Fibroblast of the aortic adventitia (primary cell): ENCODE measurements at regions not wholly inside any gene's neighbourhood (a gene's known extent, or its start where the extent isn't known, plus 50 kb on each side); places are given as distances from the start of the nearest gene placed in this dataset.

Experiments used
- DNase-seq: peaks from one replicate; pipeline ENCODE4 v3.0.0-alpha.2; 2010; ENCODE audit warnings: low read depth
- H3K4me3 ChIP-seq: 2 replicates; pipeline ENCODE4 v1.5.1; 2011; ENCODE audit warnings: low read depth, mild to moderate bottlenecking, control low read depth, low read length, moderate library complexity
- TF ChIP-seq, protein P1 (sequence below): IDR thresholded peaks from 2 replicates; pipeline ENCODE4 v1.5.1; 2011; ENCODE audit warnings: mild to moderate bottlenecking, low read length, control low read depth, inconsistent platforms; ENCODE audit not compliant: insufficient read depth

DNA sequence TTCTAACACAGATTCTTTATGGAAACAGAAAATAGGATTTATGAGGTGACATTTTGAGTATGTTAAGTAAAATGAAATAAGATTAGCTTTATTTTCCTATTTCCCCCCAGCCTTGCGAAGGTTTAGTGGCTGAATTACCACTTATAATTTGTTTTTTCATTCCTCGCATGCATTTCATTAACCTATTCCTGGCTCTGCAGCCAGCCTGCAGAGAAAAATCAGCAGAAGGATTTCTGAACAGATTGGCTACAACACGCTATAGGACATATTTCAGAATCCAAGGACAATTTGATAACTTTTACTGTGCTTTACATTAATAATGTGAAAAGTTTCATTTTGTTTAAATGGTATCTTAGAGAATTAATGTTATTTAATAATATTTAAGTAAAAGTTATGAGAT is 162.4 kb upstream of the MMS22L start:
- no peak overlapping the region for H3K4me3 ChIP-seq
- DNase-seq = no peak
- TF ChIP-seq, protein P1, sequence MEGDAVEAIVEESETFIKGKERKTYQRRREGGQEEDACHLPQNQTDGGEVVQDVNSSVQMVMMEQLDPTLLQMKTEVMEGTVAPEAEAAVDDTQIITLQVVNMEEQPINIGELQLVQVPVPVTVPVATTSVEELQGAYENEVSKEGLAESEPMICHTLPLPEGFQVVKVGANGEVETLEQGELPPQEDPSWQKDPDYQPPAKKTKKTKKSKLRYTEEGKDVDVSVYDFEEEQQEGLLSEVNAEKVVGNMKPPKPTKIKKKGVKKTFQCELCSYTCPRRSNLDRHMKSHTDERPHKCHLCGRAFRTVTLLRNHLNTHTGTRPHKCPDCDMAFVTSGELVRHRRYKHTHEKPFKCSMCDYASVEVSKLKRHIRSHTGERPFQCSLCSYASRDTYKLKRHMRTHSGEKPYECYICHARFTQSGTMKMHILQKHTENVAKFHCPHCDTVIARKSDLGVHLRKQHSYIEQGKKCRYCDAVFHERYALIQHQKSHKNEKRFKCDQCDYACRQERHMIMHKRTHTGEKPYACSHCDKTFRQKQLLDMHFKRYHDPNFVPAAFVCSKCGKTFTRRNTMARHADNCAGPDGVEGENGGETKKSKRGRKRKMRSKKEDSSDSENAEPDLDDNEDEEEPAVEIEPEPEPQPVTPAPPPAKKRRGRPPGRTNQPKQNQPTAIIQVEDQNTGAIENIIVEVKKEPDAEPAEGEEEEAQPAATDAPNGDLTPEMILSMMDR = no peak

DNA sequence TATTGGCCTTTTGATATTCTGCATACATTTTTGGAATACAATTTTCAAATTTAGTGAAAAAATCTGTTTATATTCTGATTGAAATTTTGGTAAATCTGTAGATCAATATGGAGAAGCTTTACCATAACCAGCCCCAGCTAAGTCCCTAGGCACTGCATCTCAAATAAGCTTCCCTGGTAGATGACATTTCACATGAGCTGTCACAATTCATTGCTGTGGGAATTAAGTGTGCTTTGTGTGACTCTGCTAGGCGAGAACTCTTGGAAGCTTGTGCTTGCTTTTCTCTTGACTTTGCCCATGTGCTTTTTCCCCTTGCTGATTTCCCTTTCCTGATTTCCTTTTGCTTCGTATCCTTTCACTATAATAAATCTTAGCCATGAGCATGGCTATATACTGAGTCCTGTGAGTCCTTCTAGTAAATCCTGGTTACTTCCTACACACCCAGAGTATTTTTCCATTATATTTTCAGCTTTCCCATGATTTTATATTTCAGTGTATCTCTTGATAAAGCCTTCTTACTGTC is 166.5 kb upstream of the MMS22L start:
- no peak for DNase-seq
- TF ChIP-seq, protein P1 = no peak
- no peak overlapping the region for H3K4me3 ChIP-seq

DNA sequence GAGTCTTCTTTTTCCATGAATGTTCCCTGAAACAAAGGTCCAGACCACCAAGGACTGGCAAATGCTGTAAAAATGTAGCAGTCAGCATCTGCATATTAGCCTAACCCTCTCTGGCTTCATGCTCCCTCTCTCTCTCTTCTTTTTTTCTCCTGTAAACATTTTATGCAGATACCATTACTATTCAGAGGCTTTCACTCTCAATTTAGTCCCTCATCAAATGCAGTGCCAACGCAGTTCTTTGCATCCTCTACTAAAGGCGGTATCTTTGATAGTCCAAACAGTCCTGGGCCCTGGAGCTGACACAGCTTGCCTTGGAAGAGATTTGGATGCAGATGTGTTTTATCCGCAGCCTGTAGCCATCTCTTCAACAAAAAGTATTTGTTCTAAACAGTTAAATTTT is 167.1 kb upstream of the MMS22L start:
- DNase-seq = no peak
- H3K4me3 ChIP-seq = no peak overlapping the region
- TF ChIP-seq, protein P1 = no peak

DNA sequence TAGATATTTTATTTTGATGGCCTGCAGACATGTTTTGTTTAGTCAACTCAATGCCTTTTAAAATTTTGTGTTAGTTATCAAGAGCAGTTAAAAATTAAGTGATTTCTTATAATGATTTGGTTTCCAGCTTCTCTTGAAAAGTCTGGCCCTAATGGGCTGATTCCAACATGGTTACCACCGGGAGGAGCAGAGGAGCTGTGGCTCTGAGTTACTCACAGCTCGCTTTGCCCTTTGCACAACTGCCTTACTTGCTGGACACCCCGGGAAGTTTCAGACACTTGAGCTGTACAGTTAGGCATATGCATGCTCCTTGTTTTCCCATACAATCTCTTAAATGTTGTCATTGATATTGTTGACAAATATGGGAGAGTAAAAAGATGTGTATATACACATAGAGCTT is 173.1 kb upstream of the MMS22L start:
- TF ChIP-seq, protein P1 = no peak
- no peak overlapping the region for H3K4me3 ChIP-seq
- DNase-seq = no peak

DNA sequence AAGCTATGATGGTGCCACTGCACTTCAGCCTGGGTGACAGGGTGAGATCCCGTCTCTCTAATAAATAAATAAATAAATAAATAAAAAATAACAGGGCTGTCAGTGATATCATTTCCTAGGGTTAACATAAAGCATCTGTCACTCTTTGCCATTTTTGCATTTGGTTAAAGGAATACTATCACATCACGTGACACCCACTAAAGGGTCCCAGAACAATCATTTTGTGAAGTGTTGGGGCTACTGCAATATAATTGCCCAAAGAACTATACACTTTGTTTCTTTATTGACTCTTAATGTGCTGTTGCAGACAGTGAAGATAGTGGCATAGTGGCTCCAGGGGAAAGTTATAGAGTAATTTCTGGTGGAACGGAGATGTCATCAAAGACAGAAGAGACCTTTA is 176.5 kb upstream of the MMS22L start:
- TF ChIP-seq, protein P1 = no peak
- DNase-seq = no peak
- H3K4me3 ChIP-seq = no peak overlapping the region

DNA sequence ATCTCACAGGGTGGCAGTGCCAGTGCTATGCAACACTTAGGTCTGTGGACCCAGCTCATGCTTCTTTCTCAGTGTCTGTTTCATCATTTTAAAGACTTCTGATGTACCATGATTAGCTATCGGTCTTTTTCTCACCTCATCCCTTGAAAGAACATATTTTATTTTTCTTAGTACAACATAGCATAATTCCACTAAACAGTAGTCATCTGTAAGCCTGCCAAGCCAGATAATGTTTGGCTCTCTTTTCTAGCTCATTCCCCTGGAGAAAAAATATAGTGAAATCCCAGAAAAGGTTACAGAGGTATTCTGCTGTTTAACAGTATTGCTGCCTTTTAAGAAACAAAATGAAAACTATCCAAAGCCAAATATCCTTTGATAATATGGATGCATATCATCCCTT is 177.0 kb upstream of the MMS22L start:
- TF ChIP-seq, protein P1 = no peak
- DNase-seq = no peak
- H3K4me3 ChIP-seq = no peak overlapping the region

DNA sequence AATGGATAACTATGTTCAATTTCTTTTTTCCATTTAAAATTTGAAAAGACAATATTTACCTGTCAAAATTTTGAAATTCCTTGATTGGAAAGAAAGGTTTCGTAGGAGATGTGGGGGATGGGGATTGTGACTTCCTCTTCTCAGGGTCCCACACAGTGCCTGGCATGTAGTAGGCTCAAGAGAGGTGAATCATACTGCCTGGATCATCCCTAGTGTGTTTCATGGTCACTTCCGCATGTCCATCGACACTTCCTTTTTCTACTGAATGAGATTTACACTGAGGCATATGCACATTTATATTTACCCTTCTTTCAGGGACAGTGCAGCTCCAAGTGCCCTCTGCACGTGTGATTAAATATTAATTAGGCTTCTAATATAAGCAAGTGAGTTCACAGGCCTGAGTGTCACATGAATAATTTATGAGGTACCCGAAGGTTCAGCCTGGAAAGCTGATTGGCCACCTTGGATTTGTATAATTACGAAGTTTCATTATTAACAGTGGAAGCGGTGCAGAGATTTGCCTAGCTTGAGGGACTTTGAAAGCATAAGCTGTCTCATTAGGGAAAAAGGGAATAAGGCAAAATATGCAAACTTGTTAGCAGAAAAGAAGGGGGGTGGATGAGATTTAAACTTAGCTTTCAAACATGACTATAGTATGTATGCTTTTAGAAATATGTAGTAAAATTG is 177.5 kb upstream of the MMS22L start:
- TF ChIP-seq, protein P1 = no peak
- H3K4me3 ChIP-seq = no peak overlapping the region
- DNase-seq = no peak
